Coronary artery (tissue), 2 donors: ENCODE measurements at regions not wholly inside any gene's neighbourhood (a gene's known extent, or its start where the extent isn't known, plus 50 kb on each side); places are given as distances from the start of the nearest gene placed in this dataset.
"Not testable (repeated sequence)": the region's sequence is repeated elsewhere in the genome, so short reads cannot be mapped to it uniquely, and the experiment has no call there.

ENCODE experiments used
- DNase-seq: peaks from one replicate; pipeline ENCODE4 v3.0.0-alpha.2; 2017; ENCODE audit warnings: low spot score
- H3K27ac ChIP-seq, 2 donors: fragments of 200-600 bp; sonication (generic); one replicate each; pipeline ENCODE4 v1.5.1; 2016 to 2019
- H3K4me3 ChIP-seq: fragments of 200-600 bp; sonication (generic); 2 replicates; pipeline ENCODE4 v1.5.1; 2016; ENCODE audit warnings: mild to moderate bottlenecking, moderate library complexity
- TF ChIP-seq, protein P1 (sequence below): fragments of 200-600 bp; sonication (generic); IDR thresholded peaks from one replicate; pipeline ENCODE4 v1.5.1; 2019; ENCODE audit warnings: antibody characterized with exemption

DNA sequence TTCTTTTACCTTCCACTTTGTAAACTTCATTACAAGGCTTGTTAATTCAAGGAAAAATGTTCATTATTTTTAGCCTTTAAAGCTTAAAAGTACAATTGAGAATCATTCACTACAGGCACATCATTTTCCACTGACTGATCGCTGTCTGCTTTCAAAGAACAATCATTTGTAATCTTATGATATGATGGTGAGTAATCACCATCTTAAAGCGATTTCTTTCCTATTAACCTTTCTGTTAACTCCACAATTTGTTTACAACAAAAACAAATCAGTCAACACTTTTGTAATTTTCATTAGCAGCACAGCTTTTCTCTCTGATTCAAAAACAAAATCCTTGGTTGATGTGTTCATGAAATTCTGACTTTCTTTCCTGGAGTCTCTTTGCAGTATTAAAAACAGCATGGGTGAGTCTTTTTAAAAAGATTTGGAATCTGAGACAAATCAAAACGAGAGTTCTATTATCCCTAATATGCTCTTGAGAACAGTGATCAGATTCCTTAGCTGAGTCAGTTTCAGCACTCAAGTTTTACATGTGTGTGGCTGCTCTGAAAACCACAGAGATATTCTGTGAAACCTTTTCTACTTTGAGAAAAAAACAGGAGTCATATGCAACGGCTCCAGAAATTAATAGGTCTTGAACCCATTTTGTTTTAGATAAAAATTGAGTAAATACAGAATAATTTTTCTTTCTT, 145.8 kb upstream of the TMPRSS15 start:
- DNase-seq = no peak

DNA sequence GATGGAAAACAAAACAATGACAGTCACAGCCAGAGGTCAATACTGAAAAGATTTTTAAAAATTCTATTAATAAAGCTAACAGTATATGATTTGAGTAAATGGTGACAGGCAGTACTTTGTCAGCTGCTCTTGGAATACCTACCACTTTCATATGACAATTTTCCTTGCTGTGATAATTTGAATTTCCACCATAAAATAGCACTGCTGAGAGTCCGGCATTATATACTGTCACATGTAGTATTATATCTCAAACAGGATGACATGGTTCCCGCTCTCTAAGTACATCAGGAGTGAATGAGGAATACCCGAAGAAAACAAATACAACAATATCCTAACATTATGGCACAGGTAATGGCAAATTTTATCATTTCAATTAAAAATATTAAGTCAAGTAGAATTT, 146.8 kb upstream of the TMPRSS15 start:
- H3K4me3 ChIP-seq = no peak overlapping the region
- DNase-seq = no peak
- H3K27ac ChIP-seq = no peak overlapping the region
- TF ChIP-seq, protein P1, sequence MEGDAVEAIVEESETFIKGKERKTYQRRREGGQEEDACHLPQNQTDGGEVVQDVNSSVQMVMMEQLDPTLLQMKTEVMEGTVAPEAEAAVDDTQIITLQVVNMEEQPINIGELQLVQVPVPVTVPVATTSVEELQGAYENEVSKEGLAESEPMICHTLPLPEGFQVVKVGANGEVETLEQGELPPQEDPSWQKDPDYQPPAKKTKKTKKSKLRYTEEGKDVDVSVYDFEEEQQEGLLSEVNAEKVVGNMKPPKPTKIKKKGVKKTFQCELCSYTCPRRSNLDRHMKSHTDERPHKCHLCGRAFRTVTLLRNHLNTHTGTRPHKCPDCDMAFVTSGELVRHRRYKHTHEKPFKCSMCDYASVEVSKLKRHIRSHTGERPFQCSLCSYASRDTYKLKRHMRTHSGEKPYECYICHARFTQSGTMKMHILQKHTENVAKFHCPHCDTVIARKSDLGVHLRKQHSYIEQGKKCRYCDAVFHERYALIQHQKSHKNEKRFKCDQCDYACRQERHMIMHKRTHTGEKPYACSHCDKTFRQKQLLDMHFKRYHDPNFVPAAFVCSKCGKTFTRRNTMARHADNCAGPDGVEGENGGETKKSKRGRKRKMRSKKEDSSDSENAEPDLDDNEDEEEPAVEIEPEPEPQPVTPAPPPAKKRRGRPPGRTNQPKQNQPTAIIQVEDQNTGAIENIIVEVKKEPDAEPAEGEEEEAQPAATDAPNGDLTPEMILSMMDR = no peak

More for the DNA sequence above, 145.8 kb upstream of the TMPRSS15 start:
- H3K27ac ChIP-seq = no peak overlapping the region
- no peak overlapping the region for H3K4me3 ChIP-seq
- TF ChIP-seq, protein P1 = no peak

DNA sequence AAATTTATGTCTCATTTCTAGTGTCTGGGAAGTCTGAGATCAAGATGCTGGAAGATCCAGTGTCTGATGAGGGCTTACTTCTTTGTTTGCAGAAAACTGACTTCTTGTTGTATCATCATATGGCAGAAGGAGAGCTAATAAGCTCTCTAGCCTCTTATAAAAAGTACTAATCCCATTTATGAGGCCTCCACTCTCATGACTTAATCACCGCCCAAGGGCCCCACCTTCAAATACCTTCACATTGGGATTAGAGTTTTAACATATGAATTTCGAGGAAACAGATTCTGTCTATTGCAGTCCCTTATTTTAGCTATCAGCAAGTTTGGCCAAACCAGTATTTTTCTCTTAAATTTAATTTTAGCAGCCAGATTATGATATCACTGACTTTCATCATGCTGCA, 150.2 kb upstream of the TMPRSS15 start:
- TF ChIP-seq, protein P1 = no peak
- Histone ChIP-seq H3K4me3 (no peak overlapping the region), H3K27ac (no peak overlapping the region)
- no peak for DNase-seq

DNA sequence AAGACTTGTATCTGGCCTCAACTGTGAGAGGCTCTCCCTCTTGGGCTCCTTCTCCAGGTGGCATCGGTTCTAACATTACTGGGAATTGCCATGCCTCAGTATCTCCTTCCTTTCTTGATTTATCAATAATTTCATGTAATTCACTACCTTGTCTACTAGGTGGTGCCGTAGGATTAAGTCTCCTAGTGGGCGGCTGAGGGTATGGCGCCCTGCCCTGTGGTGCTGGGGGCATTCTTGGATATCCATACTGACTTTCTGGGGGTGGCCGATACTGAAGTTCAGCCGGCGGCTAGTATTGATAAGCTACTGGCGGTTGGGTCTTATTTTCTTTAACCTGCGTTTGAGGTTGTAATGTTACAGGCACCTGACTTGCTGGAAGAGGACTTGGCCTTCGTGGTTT, 164.2 kb upstream of the TMPRSS15 start:
- not testable (repeated sequence) for DNase-seq, H3K27ac ChIP-seq, H3K4me3 ChIP-seq

DNA sequence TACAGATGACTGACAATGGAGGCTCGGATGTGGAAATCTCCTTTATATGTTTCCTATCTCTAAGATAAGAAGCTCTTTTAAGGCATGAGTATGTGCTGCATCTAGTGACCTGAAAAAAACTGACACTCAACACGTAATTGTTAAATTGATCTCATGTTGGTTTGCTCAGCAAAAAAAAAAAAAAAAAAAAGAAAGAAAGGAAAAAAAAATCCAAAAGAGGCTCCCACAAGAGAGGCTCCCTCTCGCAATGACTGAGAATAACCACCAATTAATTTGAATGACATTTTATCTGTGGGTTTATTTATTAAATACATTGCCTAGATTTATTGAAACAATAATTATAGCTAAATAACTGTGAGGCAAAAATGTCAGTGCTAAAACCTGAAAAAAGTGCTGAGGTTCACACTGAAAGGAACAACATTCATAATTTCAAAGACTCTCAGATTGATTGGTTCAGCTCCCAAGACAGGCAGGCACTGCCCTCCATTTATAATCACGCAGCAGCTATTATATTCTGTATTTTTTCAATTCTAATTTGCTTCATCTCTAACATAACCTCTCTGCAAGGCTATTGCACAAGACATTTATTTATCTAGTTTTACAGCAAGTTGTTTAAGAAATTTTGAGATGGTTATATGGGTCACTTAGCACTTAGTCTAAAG, 184.5 kb upstream of the TMPRSS15 start:
- H3K4me3 ChIP-seq = no peak overlapping the region
- TF ChIP-seq, protein P1 = no peak
- DNase-seq = no peak
- H3K27ac ChIP-seq = no peak overlapping the region

DNA sequence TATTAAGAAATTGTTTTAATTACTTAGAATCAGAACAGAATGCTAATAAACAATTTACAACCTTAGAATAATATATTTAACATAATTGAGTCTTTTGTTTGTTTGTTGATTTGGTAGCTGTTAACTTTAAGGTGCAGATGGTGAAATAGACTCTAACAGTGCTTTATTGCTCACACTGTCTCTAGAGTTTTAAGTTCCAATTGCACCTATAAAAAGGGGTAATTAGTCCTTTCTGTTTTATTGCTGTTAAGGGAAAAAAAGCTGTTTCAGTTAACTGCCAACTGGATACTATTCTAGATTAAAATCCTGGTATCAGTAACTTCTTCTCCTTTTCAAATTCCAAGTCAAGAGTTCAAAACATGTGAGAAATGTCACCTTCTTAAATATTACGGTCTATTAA, 197.6 kb upstream of the TMPRSS15 start:
- Histone ChIP-seq H3K27ac (no peak overlapping the region), H3K4me3 (no peak overlapping the region)
- no peak for DNase-seq
- TF ChIP-seq, protein P1 = no peak

DNA sequence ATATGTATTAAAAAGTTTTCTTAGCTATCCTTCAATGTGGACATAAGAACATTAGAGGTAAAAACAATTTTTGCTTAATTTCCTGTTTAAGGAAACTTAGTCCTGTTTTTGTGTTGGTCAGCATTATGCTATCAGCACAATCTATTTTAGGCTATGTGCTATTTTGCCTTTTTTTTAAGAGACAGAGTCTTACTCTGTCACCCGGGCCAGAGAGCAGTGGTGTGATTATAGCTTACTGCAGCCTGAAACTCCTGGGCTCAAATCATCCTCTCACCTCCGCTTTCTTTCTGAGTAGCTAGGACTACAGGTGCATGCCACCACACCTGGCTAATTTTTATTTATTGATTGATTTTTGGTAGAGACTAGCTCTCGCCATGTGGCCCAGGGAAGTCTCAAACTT, 199.1 kb upstream of the TMPRSS15 start:
- Histone ChIP-seq H3K27ac (no peak overlapping the region), H3K4me3 (no peak overlapping the region)
- no peak for DNase-seq
- TF ChIP-seq, protein P1 = no peak
